ENCODE measurements at regions not wholly inside any gene's neighbourhood (a gene's known extent, or its start where the extent isn't known, plus 50 kb on each side); places are given as distances from the start of the nearest gene placed in this dataset.

DNA sequence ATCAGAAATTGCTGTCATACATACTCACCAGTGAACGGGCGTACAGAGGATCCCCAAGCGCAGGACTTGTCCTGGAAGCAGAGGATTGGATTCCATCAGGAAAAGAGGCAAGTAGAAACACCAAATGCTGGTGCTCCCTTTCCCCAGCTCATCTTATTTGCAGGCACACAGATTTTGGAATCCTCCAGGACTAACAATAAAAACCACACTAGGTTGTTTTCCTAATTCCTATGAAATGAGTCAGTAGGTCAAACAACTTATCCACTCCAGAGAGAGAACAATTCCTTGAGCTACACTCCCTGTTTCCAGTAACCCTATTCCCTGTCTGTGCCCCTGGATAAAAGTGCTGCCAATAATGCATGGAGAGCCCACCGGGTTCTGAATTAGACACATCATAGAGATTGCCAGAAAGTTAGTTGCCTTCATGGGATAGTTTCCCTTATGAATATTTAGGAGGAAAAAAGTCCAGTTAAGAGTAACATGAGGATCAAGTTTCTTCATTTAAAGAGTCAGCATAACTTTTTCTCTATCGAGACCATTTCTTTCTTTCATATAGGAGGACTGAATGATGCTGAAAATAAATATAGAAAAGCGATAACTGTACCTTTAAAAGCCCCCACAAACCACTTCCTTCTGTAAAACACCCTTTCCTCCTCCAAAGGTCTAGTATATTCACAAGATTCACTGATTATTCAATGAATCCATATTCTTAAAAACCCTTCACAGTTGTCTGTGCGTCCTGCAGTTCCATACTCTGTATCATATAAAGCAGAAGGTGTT is 178.3 kb upstream of the KLF14 start:
- peaks cover 67% of the 10 kb centered on the region for H3K4me1 Mint-ChIP-seq (ENCODE audit: low read depth)

DNA sequence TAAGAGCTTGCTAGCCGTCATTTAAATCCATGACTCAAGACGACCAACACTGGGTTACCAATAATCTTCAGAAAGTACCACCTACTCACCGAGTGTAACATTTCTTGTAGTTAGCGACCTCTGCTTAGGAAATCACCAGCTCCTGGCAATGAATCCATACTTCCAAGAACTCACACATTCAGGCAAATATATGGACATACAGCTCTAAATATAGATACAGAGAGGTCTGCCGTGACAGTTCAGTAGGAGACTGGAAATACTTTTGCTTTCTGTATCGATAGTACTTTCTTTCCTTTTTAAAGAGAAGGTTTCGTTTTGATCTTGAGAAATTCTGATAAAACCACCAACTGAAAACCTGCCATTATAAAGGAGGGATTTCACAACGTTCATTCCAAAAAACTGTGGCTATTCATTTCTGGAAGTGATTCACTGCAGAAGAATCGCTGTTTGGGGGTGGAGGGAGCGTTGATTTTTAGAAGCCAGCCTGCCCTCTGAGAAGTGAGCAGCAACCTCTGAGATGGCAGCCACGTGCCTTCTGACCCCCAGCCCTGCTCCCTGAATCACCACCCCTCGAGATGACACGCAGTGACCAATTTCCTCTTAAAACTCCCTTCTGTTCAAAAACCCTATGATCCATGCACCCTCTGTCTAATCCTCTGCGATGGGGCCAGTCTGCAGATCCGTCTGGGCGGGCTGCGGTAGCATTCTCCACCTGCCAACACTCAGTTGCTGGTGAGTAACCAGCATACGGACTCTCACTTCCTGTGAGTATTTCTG is 179.0 kb upstream of the KLF14 start:
- H3K27ac Mint-ChIP-seq = peak overlapping the region; percentile 94
- H3K4me3 Mint-ChIP-seq = peak overlapping the region; percentile 99
- DNase-seq = peak; percentile 100
- H3K9me3 Mint-ChIP-seq = peaks cover 36% of the 10 kb centered on the region
- H3K4me1 Mint-ChIP-seq (ENCODE audit: low read depth) = peaks cover 70% of the 10 kb centered on the region
- TF ChIP-seq, protein P1, sequence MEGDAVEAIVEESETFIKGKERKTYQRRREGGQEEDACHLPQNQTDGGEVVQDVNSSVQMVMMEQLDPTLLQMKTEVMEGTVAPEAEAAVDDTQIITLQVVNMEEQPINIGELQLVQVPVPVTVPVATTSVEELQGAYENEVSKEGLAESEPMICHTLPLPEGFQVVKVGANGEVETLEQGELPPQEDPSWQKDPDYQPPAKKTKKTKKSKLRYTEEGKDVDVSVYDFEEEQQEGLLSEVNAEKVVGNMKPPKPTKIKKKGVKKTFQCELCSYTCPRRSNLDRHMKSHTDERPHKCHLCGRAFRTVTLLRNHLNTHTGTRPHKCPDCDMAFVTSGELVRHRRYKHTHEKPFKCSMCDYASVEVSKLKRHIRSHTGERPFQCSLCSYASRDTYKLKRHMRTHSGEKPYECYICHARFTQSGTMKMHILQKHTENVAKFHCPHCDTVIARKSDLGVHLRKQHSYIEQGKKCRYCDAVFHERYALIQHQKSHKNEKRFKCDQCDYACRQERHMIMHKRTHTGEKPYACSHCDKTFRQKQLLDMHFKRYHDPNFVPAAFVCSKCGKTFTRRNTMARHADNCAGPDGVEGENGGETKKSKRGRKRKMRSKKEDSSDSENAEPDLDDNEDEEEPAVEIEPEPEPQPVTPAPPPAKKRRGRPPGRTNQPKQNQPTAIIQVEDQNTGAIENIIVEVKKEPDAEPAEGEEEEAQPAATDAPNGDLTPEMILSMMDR (IDR thresholded peaks at IDR 0.05) = no peak
- peaks cover 50% of the 10 kb centered on the region for H3K36me3 Mint-ChIP-seq (ENCODE audit: low read depth)
- H3K27me3 Mint-ChIP-seq (ENCODE audit: insufficient read depth) = peaks cover 34% of the 10 kb centered on the region

More for the DNA sequence above, 178.3 kb upstream of the KLF14 start:
- DNase-seq = peak; percentile 84
- H3K4me3 Mint-ChIP-seq = peak overlapping the region; percentile 99
- H3K27me3 Mint-ChIP-seq (ENCODE audit: insufficient read depth) = peaks cover 35% of the 10 kb centered on the region
- H3K36me3 Mint-ChIP-seq (ENCODE audit: low read depth) = peaks cover 55% of the 10 kb centered on the region
- TF ChIP-seq, protein P1 (IDR thresholded peaks at IDR 0.05) = no peak
- H3K9me3 Mint-ChIP-seq = peaks cover 36% of the 10 kb centered on the region
- H3K27ac Mint-ChIP-seq = peak overlapping the region; percentile 94

DNA sequence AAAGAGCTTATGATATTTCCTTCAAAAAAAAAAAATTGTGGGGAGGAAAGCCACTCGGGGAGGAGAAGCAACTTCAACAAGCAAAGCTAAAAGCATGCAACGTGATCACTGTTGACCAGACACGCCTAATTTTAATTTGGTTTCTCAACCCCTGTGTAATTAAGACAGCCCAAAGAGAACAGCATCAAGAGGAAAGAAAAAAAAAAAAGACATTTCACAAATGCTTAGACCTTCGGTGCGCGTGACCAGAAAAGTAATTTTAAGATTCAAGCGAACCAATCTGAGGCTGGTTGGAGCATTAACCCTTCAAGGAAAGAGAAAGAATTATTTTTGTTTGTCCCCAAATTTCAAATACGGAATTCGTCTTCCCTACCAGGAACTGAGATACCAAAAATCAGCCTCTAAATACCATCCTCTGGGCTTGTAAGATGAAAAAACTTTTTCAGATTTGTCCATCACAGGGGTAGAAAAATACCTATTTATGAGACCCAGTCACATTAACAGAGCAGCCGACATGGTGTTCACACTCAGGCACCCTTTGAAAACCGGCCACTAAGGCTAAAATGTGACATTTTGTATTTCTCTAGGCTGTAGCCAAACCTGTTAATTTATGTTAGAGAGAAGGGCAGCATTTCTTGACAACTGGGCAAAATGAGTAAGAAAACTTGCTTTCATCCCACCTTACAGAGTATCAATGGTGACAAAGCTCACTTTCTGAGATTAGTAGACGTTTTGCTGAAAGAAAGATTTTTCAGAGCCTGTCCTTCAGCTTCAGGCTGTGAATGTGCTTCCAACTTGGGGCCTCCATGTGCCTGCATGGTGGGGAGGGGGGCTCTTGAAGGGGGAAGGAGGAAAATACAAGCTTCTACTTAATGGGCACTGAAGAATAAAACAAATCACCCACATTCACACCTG is 179.9 kb upstream of the KLF14 start:
- Mint-ChIP-seq H3K36me3 (ENCODE audit: low read depth) (peaks cover 52% of the 10 kb centered on the region), H3K4me3 (peak overlapping the region; percentile 99), H3K27me3 (ENCODE audit: insufficient read depth) (peaks cover 33% of the 10 kb centered on the region), H3K27ac (peak overlapping the region; percentile 94), H3K9me3 (peaks cover 36% of the 10 kb centered on the region), H3K4me1 (ENCODE audit: low read depth) (peaks cover 72% of the 10 kb centered on the region)
- no peak for DNase-seq
- TF ChIP-seq, protein P1 (IDR thresholded peaks at IDR 0.05) = no peak

DNA sequence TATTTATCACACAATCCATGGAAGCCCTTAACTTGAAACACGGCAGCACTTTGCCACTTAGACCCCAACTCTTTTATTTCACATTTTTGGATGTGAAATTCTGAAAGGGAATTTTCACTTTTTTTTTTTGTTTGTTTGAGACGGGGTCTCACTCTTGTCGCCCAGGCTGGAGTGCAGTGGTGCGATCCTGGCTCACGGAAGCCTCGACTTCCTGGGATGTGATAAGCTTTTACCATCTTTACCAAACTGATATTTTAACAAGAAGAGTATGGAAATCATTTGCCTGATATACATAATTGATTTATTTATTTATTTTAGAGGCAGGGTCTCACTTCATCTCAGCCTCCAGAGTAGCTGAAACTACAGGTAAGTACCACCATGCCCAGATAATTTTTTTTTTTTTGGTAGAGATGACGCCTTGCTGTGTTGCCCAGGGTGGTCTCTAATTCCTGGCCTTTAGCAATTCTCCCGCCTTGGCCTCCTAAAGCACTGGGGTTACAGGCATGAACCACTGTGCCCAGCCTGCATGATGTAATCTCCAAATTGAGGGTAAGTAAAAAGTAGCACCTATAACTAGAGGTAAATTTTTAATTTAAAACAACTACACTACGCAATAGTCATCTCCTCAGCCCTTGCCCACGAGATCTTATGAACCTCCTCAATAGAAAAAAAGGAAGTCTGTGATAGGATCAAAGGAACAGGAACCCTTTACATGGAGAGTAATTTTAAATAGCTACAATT is 180.7 kb upstream of the KLF14 start:
- H3K27ac Mint-ChIP-seq = peak overlapping the region; percentile 94
- peaks cover 29% of the 10 kb centered on the region for H3K9me3 Mint-ChIP-seq
- TF ChIP-seq, protein P1 (IDR thresholded peaks at IDR 0.05) = no peak
- peaks cover 25% of the 10 kb centered on the region for H3K27me3 Mint-ChIP-seq (ENCODE audit: insufficient read depth)
- DNase-seq = no peak
- H3K4me1 Mint-ChIP-seq (ENCODE audit: low read depth) = peaks cover 72% of the 10 kb centered on the region
- peaks cover 48% of the 10 kb centered on the region for H3K36me3 Mint-ChIP-seq (ENCODE audit: low read depth)
- H3K4me3 Mint-ChIP-seq = peak overlapping the region; percentile 99
